Lung (tissue), 11 donors: ENCODE measurements at regions not wholly inside any gene's neighbourhood (a gene's known extent, or its start where the extent isn't known, plus 50 kb on each side); places are given as distances from the start of the nearest gene placed in this dataset.

Experiments
- ATAC-seq: fragments of 200-7000 bp; cut with Tn5 transposase; one replicate; pipeline ENCODE4 v1.9.1; 2020; ENCODE audit warnings: moderate number of reproducible peaks; ENCODE audit not compliant: insufficient read depth, low FRiP score
- DNase-seq, 3 donors: peaks; one replicate each; pipeline ENCODE4 v3.0.0-alpha.2; 2013 to 2017
- H3K27ac ChIP-seq, 2 donors: one replicate each; pipeline ENCODE4 v1.5.1; 2013; ENCODE audit warnings: mild to moderate bottlenecking in 2 of 2, moderate library complexity in 2 of 2, control low read depth in 1 of 2, inconsistent platforms in 1 of 2, low read depth in 1 of 2, low read length in 1 of 2
- H3K27me3 ChIP-seq, 3 donors: one replicate each; pipeline ENCODE4 v1.5.1; 2013; ENCODE audit warnings: low read length in 2 of 3; ENCODE audit not compliant: control insufficient read depth in 3 of 3, insufficient read depth in 3 of 3
- H3K36me3 ChIP-seq, 4 donors: one replicate each; pipeline ENCODE4 v1.5.1; 2013; ENCODE audit warnings: low read length in 4 of 4, mild to moderate bottlenecking in 1 of 4, moderate library complexity in 1 of 4; ENCODE audit not compliant: control insufficient read depth in 4 of 4, insufficient read depth in 4 of 4
- H3K4me1 ChIP-seq, 5 donors: one replicate each; pipeline ENCODE4 v1.5.1; 2013; ENCODE audit warnings: low read length in 5 of 5, mild to moderate bottlenecking in 2 of 5, moderate library complexity in 1 of 5; ENCODE audit not compliant: control insufficient read depth in 5 of 5, insufficient read depth in 5 of 5
- H3K4me3 ChIP-seq: one replicate; pipeline ENCODE4 v1.5.1; 2013; ENCODE audit warnings: mild to moderate bottlenecking, control low read depth, moderate library complexity
- H3K9ac ChIP-seq, 2 donors: one replicate each; pipeline ENCODE4 v1.5.1; 2013; ENCODE audit warnings: low read length in 2 of 2, control low read depth in 1 of 2; ENCODE audit not compliant: insufficient read depth in 1 of 2
- H3K9me3 ChIP-seq, 4 donors: one replicate each; pipeline ENCODE4 v1.5.1; 2013; ENCODE audit warnings: low read length in 3 of 4, mild to moderate bottlenecking in 1 of 4, moderate library complexity in 1 of 4; ENCODE audit not compliant: control insufficient read depth in 4 of 4, insufficient read depth in 3 of 4
- WGBS, 2 donors: extraction: QIAGEN DNeasy Blood & Tissue Kit; methylation state at CpG; one replicate each; pipeline ENCODE4 v1.1.7; 2013; 5-methylcytosine and 5-hydroxymethylcytosine counted together
- TF ChIP-seq, protein P1 (sequence below): IDR thresholded peaks from 2 replicates; pipeline ENCODE4 v1.5.1; 2012; ENCODE audit warnings: mild to moderate bottlenecking; ENCODE audit errors: control extremely low read depth, extremely low read depth
- donor health status: control.
- donor health status: control.
- donor health status: Bipolar disorder and iron deficiency.
- donor health status: healthy.
- donor health status: DM: yes; HTN: yes; CAD: no.

DNA sequence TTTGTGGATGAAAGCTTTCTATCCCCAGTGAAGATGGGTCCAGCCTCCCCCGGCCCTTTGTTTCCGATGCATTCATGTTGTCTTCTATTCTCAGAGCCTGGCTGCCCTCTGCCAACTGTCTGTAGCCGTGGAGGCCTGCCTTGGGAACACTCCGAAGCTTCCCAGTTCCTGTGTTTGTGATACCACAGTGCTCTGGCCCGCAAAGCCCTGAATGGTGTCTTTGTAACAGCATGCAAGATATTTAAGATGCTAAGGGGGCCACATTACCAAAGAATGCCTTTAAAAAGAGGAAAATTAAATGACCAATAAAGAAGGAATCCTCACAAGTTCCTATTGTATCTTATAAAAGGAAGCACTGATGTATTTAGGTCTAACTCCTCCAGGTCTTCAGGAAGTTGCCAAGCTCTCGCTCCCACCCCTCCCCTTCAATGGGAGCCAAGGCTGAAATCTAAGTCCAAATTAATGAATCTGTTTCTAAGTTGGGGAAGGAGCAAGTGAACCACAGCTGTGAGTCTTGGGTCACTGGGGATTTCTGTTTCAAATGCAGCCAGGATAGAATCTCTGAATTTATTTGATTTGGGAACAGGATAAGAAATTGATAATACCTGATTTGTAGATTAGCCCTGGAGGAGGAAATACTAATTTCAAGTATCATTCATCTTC lies 596.1 kb downstream of the QKI start:
- Histone ChIP-seq H3K36me3 (no peaks in the 10 kb centered on the region), H3K4me3 (no peak overlapping the region), H3K9me3 (no peaks in the 10 kb centered on the region), H3K4me1 (peaks cover 0 to 2% (median 0%) of the 10 kb centered on the region in 5 donors), H3K9ac (no peak overlapping the region), H3K27me3 (no peaks in the 10 kb centered on the region), H3K27ac (no peak overlapping the region)
- WGBS, 2 donors = 68 to 77% methylated on average over 6 of the region's 6 CpGs
- ATAC-seq (no peak), DNase-seq (no peak)
- TF ChIP-seq, protein P1, sequence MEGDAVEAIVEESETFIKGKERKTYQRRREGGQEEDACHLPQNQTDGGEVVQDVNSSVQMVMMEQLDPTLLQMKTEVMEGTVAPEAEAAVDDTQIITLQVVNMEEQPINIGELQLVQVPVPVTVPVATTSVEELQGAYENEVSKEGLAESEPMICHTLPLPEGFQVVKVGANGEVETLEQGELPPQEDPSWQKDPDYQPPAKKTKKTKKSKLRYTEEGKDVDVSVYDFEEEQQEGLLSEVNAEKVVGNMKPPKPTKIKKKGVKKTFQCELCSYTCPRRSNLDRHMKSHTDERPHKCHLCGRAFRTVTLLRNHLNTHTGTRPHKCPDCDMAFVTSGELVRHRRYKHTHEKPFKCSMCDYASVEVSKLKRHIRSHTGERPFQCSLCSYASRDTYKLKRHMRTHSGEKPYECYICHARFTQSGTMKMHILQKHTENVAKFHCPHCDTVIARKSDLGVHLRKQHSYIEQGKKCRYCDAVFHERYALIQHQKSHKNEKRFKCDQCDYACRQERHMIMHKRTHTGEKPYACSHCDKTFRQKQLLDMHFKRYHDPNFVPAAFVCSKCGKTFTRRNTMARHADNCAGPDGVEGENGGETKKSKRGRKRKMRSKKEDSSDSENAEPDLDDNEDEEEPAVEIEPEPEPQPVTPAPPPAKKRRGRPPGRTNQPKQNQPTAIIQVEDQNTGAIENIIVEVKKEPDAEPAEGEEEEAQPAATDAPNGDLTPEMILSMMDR = no peak

DNA sequence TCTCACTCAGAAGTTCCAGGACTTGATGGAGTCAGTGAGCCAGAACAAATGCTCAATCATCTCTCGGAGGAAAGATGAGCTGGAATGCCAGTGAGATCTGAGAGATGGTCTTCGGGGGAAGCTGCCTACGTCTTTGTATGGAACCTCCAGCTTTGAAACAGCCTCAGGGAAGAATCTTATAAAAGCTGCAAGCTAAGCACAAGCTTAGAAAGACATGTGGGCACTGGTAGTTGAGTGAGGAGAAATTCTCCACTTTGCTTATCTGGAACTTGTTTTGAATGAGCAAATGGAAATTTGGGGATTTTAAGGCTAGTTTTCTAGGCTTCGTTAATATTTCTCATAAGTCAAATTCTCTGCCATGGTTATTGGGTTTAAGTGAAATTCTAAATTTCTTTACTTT lies 594.4 kb downstream of the QKI start:
- TF ChIP-seq, protein P1 = no peak
- no peak for DNase-seq
- no peaks in the 10 kb centered on the region for H3K36me3 ChIP-seq
- no peak overlapping the region for H3K9ac ChIP-seq
- peaks cover 0 to 2% (median 0%) of the 10 kb centered on the region in 5 donors for H3K4me1 ChIP-seq
- 88 to 91% methylated on average over 4 of the region's 4 CpGs for WGBS, 2 donors
- H3K27ac ChIP-seq = no peak overlapping the region
- no peaks in the 10 kb centered on the region for H3K27me3 ChIP-seq
- H3K9me3 ChIP-seq = no peaks in the 10 kb centered on the region
- H3K4me3 ChIP-seq = no peak overlapping the region
- no peak for ATAC-seq

DNA sequence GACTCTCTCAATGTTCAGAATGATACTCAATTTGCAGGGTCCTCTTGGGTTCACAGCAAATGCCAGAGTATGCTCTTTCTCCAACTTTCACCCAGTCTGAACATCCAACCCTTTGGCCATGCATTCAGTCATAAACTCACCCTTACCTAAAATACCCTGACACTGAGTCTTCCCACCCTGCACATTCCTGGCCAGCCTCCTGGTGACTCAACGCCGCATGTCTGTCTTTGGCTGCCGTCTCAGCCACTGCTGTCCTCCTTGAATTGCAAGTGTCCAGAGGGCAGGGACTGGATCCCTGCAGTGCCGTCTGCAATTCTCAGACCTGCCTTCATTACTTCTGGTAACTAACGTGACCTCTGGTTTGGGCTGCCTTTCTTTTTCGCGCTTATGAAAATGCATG lies 593.4 kb downstream of the QKI start:
- no peak overlapping the region for H3K27ac ChIP-seq
- no peak overlapping the region for H3K9ac ChIP-seq
- H3K36me3 ChIP-seq = no peaks in the 10 kb centered on the region
- DNase-seq (no peak), ATAC-seq (no peak)
- TF ChIP-seq, protein P1 = no peak
- WGBS, 2 donors = 76 to 81% methylated on average over 7 of the region's 7 CpGs
- H3K9me3 ChIP-seq = no peaks in the 10 kb centered on the region
- H3K4me3 ChIP-seq = no peak overlapping the region
- peaks cover 0 to 2% (median 0%) of the 10 kb centered on the region in 5 donors for H3K4me1 ChIP-seq
- H3K27me3 ChIP-seq = no peaks in the 10 kb centered on the region

DNA sequence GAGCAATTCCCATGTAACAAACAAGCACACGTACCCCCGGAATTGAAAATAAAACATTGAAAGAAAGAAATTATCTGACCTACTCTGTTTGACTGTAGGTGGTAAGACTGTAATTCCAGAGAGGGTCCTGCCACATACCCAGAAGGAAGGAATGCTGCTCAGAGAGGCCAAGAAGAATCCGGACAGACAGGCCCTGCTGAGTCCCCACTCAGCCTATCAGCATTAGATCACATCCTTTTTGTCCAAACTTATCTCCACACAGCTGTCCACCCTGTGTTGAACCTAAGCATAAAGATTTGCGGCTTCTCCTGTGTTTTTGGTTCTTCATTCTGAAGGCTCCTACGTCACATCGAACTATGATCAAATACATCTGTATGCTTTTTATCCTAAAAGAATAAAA lies 591.9 kb downstream of the QKI start:
- no peak overlapping the region for H3K9ac ChIP-seq
- H3K27ac ChIP-seq = no peak overlapping the region
- no peaks in the 10 kb centered on the region for H3K27me3 ChIP-seq
- TF ChIP-seq, protein P1 = no peak
- ATAC-seq = no peak
- H3K4me3 ChIP-seq = no peak overlapping the region
- no peaks in the 10 kb centered on the region for H3K9me3 ChIP-seq
- DNase-seq = no peak
- peaks cover 0 to 2% (median 0%) of the 10 kb centered on the region in 5 donors for H3K4me1 ChIP-seq
- 93 to 95% methylated on average over 6 of the region's 6 CpGs for WGBS, 2 donors
- H3K36me3 ChIP-seq = no peaks in the 10 kb centered on the region
